Stimulated activated naive CD4-positive, alpha-beta T cell (primary cell): ENCODE measurements at regions not wholly inside any gene's neighbourhood (a gene's known extent, or its start where the extent isn't known, plus 50 kb on each side); places are given as distances from the start of the nearest gene placed in this dataset.
"Not testable (repeated sequence)": the region's sequence is repeated elsewhere in the genome, so short reads cannot be mapped to it uniquely, and the experiment has no call there.

ENCODE experiments used
- DNase-seq, 6 experiments: peaks; one replicate each; lab custom pipeline; 2025; lab: John Stamatoyannopoulos, UW

DNA sequence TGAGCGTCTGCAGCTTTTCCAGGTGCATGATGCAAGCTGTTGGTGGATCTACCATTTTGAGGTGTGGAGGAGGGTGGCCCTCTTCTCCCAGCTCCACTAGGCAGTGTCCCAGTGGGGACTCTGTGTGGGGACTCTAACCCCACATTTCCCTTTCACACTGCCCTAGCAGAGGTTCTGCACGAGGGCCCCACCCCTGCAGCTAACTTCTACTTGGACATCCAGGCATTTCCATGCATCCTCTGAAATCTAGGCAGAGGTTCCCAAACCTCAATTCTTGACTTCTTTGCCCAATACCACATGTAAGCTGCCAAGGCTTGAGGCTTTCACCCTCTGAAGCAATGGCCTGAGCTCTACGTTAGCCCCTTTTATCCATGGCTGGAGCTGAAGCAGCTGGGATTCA is 61.4 kb upstream of the HGFAC start:
- not testable (repeated sequence) for DNase-seq

DNA sequence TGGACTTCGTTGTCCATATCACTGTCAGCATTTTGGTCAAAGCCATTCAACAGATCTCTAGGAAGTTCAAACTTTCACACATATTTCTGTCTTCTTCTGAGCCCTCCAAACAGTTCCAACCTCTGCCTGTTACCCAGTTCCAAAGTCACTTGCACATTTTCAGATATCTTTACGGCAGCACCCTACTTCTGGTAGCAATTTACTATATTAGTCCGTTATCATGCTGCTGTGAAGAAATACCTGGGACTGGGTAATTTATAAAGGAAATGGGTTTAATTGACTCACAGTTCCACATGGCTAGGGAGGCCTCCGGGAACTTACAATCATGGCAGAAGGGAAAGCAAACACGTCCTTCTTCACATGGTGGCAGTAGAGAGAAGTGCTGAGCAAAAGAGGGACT is 60.6 kb upstream of the HGFAC start:
- not testable (repeated sequence) for DNase-seq

DNA sequence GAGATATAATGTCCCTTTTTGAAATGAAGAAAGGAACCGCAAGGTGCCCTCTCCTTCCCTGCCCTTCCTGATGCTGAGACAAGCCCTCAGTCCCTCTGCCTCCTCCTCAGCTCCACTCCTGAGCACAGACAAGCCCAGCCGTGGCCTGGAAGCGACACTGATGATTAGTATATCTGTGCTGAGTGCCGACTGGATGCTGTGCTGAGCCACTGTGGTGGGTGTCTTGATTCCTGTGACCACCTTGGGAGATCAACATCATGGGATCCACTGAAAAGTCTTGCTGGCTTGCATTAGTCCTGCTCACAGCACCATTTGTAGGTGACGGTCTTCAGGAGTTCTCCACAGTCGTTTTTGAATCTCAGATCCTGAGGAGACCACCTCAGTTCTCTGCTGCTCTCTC is 59.5 kb upstream of the HGFAC start:
- no peak for DNase-seq

DNA sequence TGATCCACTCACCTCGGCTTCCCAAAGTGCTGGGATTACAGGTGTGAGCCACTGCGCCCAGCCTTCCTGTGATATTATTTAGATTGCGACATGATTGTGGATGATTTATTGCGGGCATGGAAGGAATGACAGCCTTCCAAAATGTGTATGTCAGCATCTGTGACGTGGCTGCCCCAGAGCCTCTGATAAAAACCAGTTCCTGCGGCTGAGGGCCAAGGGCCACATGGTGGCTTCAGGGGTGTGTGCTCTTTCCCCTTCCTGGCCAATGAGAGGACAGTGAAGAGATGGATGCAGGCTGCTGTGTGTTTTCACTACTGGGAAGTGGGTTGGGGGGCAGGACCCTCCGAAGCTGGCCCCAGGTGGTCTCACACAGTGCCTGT is 57.4 kb upstream of the HGFAC start:
- DNase-seq, result no peak

DNA sequence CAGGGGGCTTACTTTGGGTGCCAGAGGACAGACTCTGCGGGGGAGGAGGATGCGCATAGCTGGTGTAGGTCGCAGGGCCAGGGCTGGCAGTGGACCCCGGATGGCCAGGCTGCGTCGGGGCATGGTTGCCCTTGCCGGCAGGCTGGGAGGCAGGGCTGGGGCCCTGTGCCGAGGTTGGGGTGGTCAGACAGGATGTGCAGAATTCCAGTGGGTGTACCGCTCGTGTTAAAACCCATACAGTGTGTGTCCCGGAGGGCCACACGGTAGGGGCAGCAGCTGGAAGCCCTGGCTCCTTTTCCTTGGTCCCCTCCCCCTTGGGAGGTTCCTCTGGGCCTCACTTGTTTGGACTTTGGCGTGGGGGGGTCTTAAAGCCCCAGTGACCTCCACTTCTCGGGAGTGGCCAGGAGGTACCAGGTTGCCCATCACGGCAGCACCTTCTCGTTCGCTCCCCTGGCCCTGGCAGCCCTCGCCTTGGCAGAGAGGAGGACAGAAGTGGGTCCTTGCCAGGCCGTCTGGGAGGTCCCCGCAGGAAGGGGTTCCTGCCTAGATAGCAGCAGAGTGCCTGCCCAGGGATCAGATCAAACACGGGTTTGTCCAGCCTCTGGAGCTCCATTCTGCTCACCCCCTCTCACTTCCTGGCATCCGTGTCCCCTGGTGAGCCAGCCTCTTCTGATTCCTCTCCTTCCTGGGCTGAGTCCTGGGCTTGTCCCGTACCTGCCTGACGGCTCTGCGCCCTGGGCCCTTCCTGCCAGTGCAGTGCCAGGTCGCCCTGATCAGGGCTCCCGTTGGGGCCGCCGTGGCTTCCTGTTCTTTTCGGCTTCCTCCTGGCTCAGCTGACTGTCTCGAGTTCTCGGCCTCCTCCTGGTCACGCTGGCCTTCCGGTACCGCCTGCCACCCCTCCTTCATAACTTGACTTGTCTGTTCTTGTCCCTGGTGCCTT is 56.7 kb upstream of the HGFAC start:
- peak in 1 of 6 experiments; percentile 7 for DNase-seq

DNA sequence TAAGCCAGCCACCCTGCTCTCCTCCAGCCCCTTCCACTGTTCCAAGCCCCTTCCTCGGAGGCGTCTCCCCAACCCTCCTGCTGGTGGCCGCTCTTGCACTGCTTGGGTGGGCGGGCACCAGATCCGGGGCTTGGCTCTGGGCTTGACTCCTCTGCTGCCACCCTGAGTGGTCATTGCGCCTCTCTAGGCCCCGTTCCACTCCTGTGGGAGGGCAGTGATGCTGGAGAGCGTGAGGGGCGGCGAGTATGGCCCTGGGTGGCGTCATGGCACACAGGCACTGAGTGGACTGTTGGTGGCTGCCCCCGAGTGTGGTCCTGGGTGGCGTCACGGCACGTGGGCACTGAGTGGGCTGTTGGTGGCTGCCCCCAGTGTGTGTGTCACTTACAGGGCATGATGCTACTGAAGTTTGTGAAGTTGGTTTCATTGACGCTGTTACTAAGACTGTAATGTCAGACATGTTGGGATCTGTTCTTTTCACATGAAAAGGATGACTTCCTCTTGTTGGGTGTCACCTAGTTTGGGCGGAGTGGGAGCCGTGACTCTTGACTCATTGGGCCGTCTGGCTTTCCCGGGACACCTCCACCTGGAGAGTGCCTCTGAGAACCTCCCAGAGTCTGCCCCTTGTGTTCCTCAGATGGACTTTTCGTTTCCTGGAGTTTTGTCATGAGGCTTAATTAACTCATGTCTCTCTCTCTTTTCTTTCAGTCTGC is 55.9 kb upstream of the HGFAC start:
- DNase-seq, result no peak

DNA sequence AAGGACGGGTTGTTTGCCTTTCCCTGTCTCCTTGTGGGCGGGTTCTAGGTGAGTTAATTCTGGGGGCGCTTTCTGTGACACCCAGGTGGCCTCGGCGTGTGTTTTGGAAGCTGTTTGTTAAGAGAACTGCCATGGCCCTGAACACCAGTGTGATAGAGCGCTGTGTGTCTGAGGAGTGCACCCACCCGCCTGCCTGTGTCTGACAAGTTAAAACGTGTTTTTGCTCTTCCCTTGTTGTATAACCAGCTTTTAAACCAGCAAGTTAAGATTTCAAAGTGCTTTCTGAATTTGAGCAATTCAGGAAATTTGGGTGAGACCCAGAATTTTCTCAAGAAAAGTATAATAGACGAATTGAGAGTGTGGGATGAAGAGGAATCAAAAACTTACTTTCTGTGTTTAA is 55.2 kb upstream of the HGFAC start:
- DNase-seq, result no peak

DNA sequence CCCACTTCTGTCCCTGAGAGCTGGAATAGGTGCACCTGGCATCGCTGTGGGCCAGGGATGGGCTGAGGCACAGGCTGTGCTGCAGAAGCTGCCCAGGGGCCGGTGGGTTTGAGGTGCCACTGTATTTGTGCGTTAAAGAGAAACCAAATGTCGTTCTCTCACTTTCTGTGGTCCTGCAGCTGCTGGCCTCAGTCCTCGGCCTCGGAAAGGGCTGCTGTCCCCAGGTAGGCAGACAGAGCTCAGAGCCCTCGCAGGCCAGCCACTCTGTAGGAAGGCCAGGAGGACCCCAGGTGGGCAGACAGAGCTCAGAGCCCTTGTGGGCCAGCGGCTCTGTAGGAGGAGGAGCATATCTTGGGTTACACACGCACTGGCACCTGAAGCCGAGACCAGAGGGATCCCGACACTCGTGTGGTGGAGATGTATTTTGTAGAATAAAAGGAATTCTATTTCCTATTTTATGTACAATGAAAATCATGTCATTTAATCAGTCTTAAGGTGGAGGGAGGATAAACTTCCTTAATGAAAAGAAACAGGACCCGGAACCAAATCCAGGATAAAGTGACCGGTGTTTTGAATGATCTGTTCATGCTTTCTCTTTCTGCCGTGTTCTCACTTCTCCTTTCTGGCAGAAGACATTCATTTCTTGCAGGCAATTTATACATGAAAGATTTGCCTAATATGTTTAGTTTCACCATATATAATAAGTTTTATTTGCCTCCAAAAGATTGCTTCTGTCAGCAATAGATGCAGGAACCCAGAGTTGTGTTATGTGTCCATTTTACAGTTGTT is 54.4 kb upstream of the HGFAC start:
- DNase-seq, result no peak

DNA sequence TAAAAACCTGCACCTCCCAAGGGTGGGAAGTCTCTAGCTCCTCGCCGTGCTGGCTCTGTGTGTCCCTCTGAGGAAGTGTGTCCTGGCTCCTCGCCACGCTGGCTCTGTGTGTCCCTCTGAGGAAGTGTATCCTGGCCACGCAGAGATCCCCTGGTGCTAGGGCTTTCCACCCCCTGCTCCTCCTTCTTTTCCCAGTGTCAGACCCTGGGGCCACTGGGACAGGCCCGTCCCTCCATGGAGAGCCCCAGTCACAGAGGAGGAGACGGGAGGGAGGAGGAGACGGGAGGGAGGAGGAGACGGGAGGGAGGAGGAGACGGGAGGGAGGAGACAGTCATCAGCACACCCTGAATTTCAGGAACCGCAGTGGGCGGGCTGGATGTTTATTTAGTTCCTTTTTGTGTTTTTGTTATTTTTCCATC is 53.8 kb upstream of the HGFAC start:
- no peak for DNase-seq

DNA sequence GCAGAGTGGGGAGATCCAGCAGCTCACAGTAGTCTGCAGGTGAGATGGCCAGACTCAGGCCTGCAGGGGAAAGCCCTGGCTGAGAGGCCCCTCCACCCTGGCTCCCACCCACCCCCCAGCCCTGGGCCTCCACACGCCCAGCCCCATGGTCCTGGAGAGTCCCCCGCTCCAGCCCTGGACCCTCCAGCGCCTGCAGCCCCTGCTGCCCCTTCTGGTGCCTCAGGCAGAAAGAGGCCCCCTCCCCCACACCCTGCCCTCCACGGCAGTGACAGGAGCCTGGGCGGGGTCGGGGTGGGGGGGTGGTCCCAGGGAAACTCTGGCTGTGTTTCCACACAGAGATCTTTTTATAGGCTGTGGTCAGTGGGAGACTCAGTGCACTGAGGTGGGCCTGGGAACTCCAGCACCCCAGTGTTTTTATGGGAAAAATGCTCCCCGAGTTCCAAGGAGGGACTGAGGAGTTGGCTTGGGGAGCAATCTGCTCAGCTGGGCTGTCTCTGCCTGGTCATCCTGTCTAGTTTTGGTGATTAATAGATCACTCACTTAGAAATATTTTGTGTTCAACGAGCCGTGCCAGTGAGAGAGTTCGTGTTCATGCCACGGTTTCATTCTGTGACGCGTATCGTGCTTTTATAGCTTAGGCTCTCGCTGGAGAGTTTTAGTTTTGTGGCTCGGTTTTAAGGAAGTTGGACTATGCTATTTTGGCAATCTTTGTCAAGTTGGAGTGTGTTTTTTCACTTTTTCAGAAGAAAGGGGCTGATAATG is 53.1 kb upstream of the HGFAC start:
- no peak for DNase-seq

DNA sequence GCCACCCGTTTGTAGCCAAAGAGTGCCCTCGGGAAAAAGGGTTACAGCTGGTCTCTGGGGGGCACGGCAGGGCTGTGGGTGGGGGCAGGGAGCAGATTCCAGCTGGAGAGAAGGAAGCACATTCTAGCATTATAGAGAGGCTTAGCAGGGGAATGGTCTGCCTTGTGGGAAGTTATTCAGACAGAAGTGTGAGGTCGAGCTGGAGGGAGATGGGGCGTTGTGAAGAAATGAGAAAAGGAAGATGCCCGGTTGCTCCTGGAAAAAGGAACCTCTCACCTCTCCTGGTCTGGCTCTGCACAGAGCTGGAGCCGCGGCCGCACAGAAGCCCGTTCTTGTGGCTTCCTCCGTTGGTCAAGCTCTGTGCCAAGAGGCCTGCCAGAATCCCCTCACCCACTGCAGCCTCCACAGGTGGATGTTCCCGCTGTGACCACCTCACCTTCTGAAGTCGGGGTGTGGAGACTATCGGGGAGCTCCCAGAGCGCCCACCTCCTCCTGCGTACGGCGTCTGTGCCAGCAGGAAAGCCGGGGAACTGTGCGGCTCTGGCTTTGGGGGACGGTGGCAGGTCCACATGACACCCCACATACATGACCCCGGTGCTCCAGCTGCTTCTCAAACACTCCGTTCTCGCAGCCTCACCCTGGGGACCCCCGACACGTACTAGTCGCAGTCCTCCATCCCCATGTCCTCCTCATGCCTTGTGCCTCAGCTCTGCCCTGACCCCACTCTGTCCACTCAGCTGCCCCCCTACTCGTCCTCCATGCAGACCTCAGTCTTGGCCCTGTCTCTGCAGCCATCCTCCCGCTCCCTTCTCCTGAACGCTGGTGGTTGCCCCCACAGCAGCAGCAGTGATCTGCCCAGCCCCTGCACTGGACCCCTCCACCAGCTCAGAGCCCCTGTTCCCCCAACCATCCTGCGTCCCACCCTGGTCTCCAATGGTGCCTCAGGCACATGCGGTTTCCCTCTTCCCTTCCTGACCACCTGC is 52.2 kb upstream of the HGFAC start:
- no peak for DNase-seq

DNA sequence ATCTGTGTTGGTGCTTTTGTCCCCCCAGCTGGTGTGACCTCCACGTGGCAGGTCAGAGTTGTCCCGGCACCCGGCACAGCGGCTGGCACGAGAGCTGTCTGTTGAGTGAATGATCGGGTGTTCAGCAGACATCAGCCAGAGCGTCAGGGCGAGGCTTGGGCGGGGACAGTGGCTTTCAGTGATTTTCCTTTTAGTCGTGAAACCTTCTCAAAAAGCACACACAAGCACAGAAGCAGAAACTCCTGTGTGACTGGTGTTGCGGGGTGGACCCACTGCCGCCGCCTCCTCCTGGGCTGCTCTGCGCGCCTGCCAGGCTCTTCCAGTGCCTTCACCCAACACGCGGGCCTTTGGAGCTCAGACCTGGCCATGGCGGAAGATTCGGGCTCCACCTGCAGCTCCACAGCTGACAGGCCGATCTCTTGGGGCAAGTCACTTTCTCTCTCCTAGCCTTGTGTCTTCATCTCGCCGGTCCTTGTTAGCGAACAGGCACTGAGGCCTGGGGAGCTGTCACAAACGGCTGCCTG is 51.4 kb upstream of the HGFAC start:
- DNase-seq, result no peak

DNA sequence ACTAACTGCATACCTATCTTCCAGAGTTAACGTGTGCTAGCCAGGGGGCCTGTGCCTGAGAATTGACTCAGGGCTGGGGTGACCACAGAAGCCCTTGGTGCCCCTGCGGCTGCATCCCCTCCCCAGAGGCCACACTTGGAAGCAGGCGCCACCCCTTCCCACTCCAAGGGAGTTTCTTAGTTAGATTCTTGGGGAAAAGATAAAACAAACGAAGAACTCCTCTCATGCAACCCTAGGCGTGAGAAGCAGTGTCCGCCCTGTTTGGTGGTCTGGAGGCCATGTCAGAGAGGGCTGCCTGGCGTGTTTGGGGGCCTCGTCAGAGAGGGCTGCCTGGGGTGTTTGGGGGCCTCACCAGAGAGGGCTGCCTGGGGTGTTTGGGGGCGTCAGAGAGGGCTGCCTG is 50.3 kb upstream of the HGFAC start:
- DNase-seq, result no peak
